Neural progenitor cell (in vitro differentiated cells): ENCODE measurements at regions not wholly inside any gene's neighbourhood (a gene's known extent, or its start where the extent isn't known, plus 50 kb on each side); places are given as distances from the start of the nearest gene placed in this dataset.

ENCODE experiments used
- CTCF ChIP-seq: fragments of 200-600 bp; sonication (generic); IDR thresholded peaks from 2 replicates; pipeline ENCODE4 v1.5.1; 2017; ENCODE audit warnings: antibody characterized with exemption, mild to moderate bottlenecking
- EZH2 ChIP-seq: fragments of 200-600 bp; sonication (generic); IDR thresholded peaks from 2 replicates; pipeline ENCODE4 v1.6.1; 2017; ENCODE audit warnings: antibody characterized with exemption, mild to moderate bottlenecking, moderate library complexity

- TF ChIP-seq CTCF, result no peak
- no peak for TF ChIP-seq EZH2
These were observed 322.2 kb upstream of the TBC1D5 start for GRCh38 chr3:18064586-18064985.
